SK-N-MC (cell line): ENCODE measurements at regions not wholly inside any gene's neighbourhood (a gene's known extent, or its start where the extent isn't known, plus 50 kb on each side); places are given as distances from the start of the nearest gene placed in this dataset.

ENCODE experiments used
- DNase-seq: peaks from one replicate; pipeline ENCODE4 v3.0.0-alpha.2; 2011; ENCODE audit warnings: low read depth, low spot score
- H3K27ac ChIP-seq: fragments of 200-600 bp; sonication (generic); 2 replicates; pipeline ENCODE4 v1.5.1; 2016; ENCODE audit warnings: mixed run types
- H3K36me3 ChIP-seq: fragments of 200-600 bp; sonication (generic); 2 replicates; pipeline ENCODE4 v1.6.1; 2017; ENCODE audit warnings: antibody characterized with exemption, low read length, mixed read lengths; ENCODE audit not compliant: insufficient read depth
- H3K4me3 ChIP-seq: fragments of 200-600 bp; sonication (generic); 2 replicates; pipeline ENCODE4 v1.5.1; 2016
- H3K9ac ChIP-seq: fragments of 200-600 bp; sonication (generic); 2 replicates; pipeline ENCODE4 v1.8.0; 2017; ENCODE audit warnings: mixed run types, mixed read lengths; ENCODE audit not compliant: insufficient read length
- H3K9me3 ChIP-seq: fragments of 200-600 bp; sonication (generic); 2 replicates; pipeline ENCODE4 v1.6.1; 2017; ENCODE audit warnings: low read depth, mild to moderate bottlenecking, antibody characterized with exemption, low read length, moderate library complexity, mixed read lengths
- EZH2 ChIP-seq: fragments of 200-600 bp; sonication (generic); IDR thresholded peaks from one replicate; pipeline ENCODE4 v1.6.1; 2017; ENCODE audit warnings: antibody characterized with exemption
- FOXP2 ChIP-seq: optimal IDR thresholded peaks from 2 replicates; pipeline ENCODE3; 2011; ENCODE audit warnings: mild to moderate bottlenecking, moderate library complexity; ENCODE audit not compliant: insufficient read depth; ENCODE audit errors: extremely low read length, control extremely low read depth
- POLR2AphosphoS5 ChIP-seq: IDR thresholded peaks from 2 replicates; pipeline ENCODE4 v1.6.1; 2012; ENCODE audit warnings: mild to moderate bottlenecking, low read depth, low read length, borderline replicate concordance

DNA sequence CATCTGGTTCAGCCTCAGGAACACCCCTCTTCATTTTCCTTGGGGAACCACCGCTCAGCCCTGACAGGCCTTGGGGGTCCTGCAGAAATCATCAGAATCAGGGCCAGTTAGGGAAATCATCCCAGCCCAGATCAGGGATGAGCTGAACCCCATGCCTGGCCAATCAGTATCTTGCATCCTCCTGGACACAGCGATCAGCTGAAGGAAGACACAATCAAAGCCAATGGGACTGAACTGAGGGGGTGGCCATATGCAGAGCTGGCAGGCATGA is 395.4 kb downstream of the MATN1 start:
- Histone ChIP-seq H3K27ac (no peak overlapping the region), H3K36me3 (no peaks in the 10 kb centered on the region), H3K9ac (no peak overlapping the region), H3K4me3 (no peak overlapping the region), H3K9me3 (no peaks in the 10 kb centered on the region)
- TF ChIP-seq POLR2AphosphoS5 (no peak), EZH2 (no peak), FOXP2 (no peak)
- no peak for DNase-seq

GRCh38 chr1:30327370-30328099 is 395.9 kb downstream of the MATN1 start:
- TF ChIP-seq FOXP2 (no peak), EZH2 (no peak), POLR2AphosphoS5 (no peak)
- no peak overlapping the region for H3K4me3 ChIP-seq
- H3K27ac ChIP-seq, result no peak overlapping the region
- no peak for DNase-seq
- H3K36me3 ChIP-seq, result no peaks in the 10 kb centered on the region
- no peak overlapping the region for H3K9ac ChIP-seq
- no peaks in the 10 kb centered on the region for H3K9me3 ChIP-seq

DNA sequence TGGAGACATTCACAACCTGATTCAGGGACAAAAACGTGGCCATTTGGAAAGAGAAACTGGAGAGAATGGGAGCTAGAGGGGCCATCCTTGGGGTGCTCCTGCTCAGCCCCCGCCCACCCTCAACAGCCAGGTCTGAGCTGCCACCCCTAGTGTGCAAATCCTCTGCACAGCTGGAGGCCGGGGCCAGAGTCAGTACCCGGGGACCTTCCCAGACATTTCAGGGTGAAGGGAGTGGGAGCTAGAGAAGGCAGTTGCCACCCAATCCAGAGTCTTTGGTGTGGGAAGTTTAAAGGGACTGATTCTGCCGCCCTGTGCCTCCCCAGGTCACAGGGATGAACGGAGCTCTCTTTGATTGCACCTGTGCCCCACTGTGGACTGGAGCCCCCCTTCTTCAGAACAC is 397.4 kb downstream of the MATN1 start:
- no peak for DNase-seq
- TF ChIP-seq EZH2 (no peak), FOXP2 (no peak)
- Histone ChIP-seq H3K36me3 (no peaks in the 10 kb centered on the region), H3K9me3 (no peaks in the 10 kb centered on the region), H3K4me3 (no peak overlapping the region), H3K27ac (no peak overlapping the region), H3K9ac (no peak overlapping the region)

DNA sequence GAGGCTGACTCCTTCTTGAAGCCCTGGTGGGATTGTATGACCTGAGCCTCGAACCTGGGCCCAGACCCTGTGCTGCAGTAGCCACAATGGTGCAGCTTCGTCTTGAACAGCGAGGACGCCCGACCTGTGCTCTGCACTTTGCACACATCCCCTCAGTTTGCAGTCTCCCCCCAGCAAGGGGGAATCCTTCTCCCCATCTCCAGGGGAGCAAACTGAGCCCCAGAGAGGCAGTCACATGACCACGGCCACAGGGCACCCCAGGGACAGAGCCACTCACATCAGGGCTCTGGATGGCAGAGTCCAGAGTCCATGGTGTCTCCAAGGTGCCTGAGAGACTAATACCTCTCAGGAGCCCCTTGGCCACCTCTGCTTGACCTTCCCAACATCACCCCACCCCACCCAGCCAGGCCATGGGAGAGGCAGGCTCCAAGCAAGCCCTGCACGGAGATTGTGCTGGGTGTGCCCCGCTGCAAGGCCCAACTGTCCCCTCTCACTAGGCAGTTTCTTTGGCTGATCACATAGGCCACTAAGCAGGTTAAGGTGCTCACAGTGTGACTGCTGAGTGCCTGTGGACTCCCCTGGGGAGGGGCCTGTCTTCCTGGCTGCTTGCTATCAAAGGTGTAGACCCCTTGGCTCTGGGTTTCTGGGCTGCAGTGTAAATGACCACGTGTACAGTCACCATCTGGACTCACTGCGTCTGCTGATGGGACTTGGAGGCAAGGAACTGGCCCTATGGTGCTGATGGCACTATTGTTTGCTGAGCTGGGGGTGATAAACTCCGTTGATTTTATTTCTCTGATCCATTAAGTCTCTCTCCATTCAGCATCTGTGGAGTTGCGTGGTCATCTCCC is 398.1 kb downstream of the MATN1 start:
- no peak overlapping the region for H3K4me3 ChIP-seq
- H3K27ac ChIP-seq, result no peak overlapping the region
- no peaks in the 10 kb centered on the region for H3K36me3 ChIP-seq
- no peak for DNase-seq
- H3K9ac ChIP-seq, result no peak overlapping the region
- no peaks in the 10 kb centered on the region for H3K9me3 ChIP-seq
- no peak for TF ChIP-seq FOXP2
- TF ChIP-seq POLR2AphosphoS5, result no peak
- no peak for TF ChIP-seq EZH2

- no peaks in the 10 kb centered on the region for H3K9me3 ChIP-seq
- H3K36me3 ChIP-seq, result no peaks in the 10 kb centered on the region
- no peak for DNase-seq
- no peak overlapping the region for H3K9ac ChIP-seq
- TF ChIP-seq POLR2AphosphoS5 (no peak), EZH2 (no peak), FOXP2 (no peak)
- no peak overlapping the region for H3K27ac ChIP-seq
- H3K4me3 ChIP-seq, result no peak overlapping the region
Observed at GRCh38 chr1:30324251-30325084, 398.9 kb downstream of the MATN1 start.

GRCh38 chr1:30323841-30324240 is 399.5 kb downstream of the MATN1 start:
- Histone ChIP-seq H3K9ac (no peak overlapping the region), H3K9me3 (no peaks in the 10 kb centered on the region), H3K4me3 (no peak overlapping the region), H3K27ac (no peak overlapping the region), H3K36me3 (no peaks in the 10 kb centered on the region)
- no peak for TF ChIP-seq FOXP2
- TF ChIP-seq EZH2, result no peak
- no peak for TF ChIP-seq POLR2AphosphoS5
- no peak for DNase-seq

DNA sequence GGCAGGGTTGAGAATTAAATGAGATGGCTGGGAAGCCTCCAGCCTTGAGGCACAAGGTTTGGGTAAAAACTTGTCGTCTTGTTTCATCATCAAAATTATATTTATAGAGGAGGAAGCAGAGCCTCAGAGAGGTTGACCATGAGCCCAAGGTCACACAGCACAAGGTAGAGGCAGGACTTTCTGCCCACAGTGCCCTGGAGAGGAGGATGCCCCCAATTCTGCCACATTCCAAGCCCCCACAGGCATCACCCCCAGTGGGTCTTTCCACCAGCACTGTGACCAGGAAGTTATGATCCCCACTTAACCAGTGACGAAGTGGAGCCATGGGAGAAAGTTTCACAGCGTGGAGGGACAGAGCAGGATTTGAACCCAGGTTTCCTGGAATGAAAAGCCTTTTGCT is 400.0 kb downstream of the MATN1 start:
- no peak overlapping the region for H3K4me3 ChIP-seq
- H3K27ac ChIP-seq, result no peak overlapping the region
- DNase-seq, result no peak
- no peaks in the 10 kb centered on the region for H3K36me3 ChIP-seq
- H3K9me3 ChIP-seq, result no peaks in the 10 kb centered on the region
- H3K9ac ChIP-seq, result no peak overlapping the region
- TF ChIP-seq FOXP2, result no peak
- no peak for TF ChIP-seq POLR2AphosphoS5
- TF ChIP-seq EZH2, result no peak

DNA sequence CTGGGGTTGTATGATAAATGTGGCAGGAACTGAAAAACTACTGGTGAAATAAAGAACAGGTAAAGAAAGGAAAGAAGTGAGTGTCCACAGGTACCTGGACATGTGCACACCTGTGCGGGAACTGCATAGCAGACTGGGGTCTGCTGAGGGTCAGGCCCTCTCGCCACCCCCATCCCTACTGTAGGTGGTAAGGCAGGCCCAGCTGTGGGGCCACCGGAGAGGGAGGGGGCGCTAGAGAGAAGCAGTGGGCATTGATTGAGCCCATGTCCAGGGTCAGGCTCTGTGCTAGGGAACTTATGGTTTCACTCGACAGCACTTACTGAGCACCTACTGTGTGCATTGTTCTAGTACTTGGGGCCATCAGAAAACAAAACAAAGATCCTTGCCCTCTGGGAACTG is 400.5 kb downstream of the MATN1 start:
- Histone ChIP-seq H3K36me3 (no peaks in the 10 kb centered on the region), H3K9me3 (no peaks in the 10 kb centered on the region), H3K27ac (no peak overlapping the region), H3K9ac (no peak overlapping the region), H3K4me3 (no peak overlapping the region)
- no peak for DNase-seq
- no peak for TF ChIP-seq POLR2AphosphoS5
- no peak for TF ChIP-seq FOXP2
- no peak for TF ChIP-seq EZH2
